Hematopoietic multipotent progenitor cell treated with erythropoietin and hydrocortisone succinate and interleukin-3 and kit ligand, for 15 days (in vitro differentiated cells): ENCODE measurements at regions not wholly inside any gene's neighbourhood (a gene's known extent, or its start where the extent isn't known, plus 50 kb on each side); places are given as distances from the start of the nearest gene placed in this dataset.

Experiments used
- DNase-seq: peaks from one replicate; pipeline ENCODE4 v3.0.0-alpha.2; 2015; ENCODE audit warnings: low spot score

DNA sequence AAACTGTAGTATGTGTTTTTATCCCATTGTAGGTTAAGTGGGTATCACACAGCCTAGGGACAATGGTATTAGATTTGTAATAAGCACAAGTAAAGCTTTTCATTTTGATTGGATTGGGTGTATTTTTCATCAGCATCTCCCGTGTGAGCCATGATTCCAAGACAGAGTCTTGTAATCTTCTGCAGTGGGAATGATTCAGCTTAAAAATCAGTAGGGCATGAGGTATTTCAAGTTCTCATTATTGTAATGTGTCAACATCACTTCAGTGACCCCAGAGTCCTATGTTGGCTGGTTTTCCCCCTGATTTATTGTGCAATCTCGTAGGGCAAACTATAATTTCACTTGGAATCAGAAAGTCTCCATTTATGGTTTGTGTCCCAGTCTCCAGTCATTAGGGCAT lies 833.2 kb upstream of the RBFOX1 start:
- no peak for DNase-seq

DNA sequence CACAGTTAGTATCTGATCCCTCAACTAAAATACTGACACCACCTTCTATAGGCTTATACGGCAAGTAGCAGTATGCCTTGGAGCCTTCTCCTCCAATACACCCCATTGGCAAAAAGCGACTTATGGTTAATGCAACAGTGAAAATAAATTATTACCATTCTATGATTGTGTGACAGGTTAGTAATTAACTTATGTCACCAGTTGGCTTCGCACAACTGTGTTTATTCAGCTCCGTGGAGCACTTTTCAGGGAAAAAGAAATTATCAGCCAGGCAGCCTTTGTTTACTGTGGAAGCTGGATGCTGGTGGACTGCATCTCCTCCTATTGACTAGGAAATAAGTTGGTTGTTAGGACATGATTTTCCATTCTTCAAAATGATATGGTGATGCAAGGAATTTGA lies 833.8 kb upstream of the RBFOX1 start:
- no peak for DNase-seq

DNA sequence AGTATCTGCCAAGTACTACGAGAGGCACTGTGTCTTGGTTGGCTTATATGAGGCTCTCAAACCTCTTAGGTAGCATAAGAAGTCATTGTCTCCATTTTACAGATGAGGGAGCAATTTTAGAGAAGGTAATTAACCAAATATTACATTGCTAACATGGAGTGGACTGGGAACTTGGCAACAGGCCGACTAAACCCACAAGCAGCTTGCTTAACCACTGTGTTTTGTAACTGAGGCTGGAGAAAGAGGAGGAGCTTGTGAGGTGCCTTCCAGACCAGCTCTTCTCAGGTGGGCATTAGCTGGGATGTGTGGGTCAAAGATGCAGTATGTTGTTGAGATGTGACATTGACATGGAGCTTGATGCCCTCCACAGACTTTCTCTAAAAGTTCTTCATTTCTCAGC lies 835.6 kb upstream of the RBFOX1 start:
- no peak for DNase-seq

DNA sequence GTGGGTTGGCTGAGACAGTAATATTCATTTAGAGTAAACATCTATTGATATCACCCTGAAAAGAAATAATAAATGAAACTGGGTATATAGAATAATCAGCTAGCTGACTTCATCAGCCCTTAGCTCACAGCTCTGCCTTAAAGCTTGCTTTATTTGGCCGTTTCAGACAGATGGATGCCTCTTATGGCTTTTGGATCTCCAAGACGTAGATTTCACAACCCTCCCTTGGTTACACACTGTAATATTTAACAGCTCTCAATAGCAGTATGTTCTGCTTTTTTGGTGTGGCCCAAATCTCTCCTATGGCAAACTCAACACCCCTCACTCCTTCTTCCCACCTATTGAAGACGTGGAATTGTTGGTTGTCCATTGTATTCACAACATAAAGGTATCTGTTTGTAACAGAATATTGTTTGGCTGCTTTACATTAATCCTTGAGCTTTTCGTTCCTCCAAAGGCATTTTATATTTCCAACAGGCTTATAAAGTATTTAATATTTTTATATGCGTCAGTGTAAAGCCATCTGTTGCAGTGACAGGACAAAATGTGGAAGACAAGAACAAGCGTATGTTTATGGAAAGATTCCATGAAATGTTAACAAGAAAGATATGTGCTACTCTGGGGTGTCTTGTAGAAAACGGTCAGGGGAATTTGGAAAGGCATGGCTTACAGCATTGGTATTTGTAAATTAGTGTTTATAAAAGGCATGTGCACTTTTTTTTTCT lies 837.0 kb upstream of the RBFOX1 start:
- no peak for DNase-seq

DNA sequence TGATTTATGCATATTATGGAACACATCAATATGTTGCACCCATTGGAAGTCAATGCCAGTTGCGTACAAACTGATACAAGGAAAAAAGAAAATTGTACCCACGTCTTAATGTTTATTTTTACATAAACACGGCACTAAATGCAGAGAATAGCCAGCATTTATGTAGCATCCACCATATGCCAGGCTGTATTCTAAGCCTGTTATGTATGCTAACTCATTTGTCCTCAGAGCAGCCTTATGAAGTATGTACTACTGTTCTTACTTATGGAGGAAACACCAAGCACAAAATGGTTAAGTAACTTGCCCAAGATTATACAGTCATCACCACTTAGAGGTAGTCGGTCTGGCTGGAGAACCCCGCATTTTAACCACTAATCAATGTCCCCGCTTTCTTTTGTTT lies 837.9 kb upstream of the RBFOX1 start:
- DNase-seq: no peak

DNA sequence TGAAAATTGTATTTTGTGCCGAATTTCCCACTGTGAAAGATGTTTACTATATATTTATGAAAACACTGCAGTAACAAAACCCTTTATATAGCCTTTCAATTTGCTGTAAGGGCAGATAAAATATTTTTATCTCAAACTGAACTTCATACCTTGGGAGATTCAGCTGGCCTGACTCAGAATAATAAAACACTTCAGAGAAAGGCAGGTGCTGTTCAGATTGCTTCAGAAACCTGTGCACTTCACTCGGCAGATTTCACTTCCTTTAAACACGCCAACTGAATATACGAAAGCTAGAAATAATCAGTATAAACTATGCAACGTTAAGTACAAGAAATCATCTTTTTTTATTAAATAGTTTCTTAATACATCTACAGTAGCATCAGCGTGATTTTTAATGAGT lies 839.1 kb upstream of the RBFOX1 start:
- no peak for DNase-seq

DNA sequence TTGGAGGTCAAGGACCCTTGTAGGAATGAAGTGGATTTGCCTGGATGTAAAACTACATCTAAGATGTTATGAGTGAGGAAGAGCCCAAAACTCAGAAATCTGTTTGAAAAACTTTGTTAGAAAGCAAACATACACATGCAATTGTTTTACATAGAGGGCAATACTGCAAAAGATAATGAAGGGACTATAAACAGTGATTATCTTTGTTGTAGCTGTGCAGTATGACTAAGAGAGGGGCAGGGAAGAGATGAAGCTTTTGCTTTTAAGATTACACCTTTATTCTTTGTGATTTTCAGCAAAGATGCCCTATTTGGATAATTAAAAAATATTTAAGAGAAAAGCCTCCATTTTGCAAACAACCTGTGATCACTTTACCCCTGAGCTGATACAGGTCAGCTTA lies 839.9 kb upstream of the RBFOX1 start:
- DNase-seq: no peak

DNA sequence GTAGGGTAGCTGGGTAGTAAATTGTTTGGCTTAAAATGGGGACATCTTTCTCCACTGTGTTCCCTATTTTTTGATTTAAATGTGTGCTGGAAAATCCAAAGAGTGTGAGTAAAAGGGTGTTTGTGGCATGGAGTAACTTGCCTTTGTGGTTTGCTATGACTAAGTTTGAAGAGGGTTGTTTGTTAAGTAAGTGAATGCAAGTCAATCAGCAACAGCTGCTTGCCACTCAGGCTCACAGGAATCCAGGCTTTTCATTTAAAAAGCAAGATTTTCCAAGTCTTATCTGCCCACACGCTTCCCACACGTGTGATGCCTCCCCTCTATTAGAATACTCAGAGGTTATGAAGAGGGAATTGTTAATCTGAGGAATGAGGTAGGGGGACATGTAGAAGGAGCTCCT lies 847.7 kb upstream of the RBFOX1 start:
- no peak for DNase-seq

DNA sequence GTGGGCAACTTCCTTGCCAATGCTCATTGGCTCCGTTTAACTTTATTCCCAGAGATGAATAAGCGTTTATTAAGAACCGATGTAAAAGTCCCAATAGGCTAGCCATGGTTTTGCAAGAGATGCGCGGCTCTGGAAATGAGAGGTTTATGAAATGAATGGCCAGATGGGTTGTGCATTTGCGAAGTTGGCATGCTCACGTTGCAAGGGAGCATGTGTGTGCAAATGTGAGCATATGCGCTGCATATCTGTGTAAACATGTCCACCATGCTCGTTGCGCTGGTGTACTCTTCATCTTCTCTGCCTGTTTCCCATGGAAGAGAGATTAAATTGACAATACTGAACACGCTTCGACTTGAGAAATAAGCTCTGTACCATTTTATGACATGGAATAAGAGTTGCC lies 848.6 kb upstream of the RBFOX1 start:
- no peak for DNase-seq

DNA sequence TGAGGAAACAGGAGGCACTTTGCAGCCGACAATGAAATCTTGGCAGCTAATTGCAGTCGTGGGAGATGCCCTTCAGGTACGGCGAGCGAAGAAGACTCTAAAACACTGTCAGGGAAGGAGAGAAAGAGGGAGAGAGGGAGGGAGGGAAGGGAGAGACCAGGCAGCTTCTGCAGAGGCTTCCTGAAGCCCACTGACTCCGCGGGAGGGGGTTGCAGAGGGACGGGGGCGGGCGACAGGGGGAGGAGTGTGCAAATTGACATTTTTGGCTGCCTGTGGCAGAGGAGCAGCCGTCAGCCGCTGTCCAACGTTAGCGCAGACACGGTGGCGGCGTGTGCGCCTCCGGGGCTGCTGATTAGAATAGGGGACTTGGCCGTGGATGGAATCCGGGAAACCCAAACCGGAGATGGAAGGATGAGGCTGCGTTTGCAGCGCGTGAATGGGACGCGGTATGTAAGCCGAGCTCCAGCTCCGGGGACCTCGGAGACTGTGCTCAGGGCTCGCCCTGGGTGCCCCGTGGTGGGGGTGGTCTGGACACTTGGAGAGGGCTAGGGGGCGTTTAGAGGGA lies 849.1 kb upstream of the RBFOX1 start:
- DNase-seq: no peak

DNA sequence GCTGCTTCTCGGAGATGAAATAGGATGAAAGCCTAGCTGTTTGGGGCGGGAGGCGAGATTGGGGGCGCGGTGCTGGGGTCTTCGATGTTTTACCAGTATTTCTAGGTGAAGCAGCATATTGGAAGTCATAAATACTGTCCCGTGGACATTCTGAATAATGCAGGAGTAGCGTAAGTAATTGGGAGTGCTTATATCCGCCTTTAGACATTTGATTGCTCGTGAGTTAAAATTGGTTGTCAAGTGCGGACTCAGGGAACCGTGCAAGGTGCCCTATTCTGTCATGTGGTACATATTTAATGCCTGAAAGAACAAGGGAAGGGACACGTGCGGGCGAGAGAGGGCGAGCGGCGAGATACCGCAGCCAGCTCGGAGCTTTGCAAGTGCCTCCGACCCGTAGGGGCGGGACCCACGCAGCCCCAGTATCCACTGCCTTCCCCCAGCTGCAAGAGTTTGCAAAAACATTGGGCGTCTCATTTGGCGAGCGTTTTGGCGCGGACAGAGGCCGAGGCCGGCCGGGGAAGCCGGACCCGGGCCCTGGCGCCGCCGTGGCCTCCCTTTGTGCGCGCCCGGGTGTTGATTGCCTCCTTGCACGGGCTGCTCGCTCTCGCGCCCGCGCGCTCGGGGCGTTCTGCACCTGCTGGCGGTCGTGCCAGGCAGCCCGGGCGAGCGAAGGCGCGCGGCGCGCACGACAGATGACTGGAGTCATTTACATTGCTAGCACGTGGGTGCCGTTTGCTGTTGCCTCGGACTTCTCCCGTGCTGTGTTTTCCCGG lies 849.8 kb upstream of the RBFOX1 start:
- no peak for DNase-seq

DNA sequence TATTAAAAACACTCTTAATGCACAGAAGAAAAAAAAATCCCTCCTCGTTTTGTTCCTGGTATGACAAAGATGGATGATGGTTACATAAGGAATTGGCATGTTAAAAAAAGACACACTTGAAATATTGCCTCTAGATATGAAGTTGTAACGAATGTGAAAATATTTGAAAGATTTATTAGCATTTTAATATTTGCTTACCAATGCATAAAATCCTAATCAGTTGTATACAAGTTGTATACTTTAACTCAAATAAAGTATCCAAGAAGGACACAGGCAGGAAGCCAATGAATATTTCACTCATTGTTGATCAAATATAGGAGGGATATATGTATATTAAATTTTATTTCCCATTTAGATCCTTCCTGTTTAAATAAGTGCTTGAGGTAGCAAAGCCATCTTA lies 850.8 kb upstream of the RBFOX1 start:
- no peak for DNase-seq

DNA sequence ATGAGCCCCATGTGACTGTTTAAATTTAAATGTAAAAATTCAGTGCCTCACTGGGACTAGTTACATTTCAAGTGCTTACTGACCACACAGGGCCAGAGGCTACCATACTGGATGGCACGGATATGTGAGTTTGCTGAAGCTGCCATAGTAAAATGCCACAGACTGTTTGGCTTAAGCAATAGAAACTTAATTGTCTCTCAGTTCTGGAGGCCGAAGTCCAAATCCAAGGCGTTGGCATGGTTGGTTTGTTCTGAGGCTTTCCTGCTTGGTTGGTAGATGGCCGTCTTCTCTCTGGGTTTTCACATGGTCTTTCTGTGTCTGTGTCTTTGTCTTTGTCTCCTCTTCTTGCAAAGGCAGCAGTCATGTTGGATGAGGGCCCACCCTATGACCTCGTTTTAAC lies 878.9 kb upstream of the RBFOX1 start:
- DNase-seq: no peak

DNA sequence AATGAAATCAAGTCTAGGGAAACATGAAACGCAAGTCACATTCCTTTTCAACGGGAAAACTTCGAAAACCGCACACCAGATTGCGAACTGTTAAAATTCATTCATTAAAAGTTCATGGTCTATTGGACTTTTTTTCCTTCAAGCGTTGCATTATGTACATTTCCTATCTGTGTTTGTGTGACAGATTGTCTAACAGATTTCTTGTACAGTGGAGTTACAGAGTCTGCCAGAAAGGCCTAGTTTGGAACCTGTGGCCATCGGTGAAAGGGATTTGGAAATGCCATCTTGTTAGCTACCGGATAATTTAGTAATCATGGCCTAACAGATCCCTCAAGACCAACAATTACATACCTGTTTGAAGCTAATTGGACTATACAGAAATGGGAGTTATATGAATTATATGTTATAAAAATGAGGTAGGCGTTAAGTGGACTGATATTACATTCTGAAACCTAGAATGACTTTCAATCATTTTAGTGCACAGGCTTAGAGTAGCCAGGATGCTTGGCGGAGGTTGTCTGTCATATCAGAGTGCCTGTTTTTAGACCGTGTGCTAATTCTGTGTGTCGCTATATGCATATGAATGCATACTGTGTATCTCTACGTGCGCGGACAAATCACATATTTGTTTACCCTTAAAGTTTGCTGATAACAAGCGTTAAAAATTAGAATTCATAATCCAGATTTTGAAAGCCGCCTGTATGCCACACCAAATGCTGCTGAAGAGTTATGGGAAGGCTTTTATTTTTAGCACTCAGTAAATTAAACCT lies 885.4 kb upstream of the RBFOX1 start:
- no peak for DNase-seq

DNA sequence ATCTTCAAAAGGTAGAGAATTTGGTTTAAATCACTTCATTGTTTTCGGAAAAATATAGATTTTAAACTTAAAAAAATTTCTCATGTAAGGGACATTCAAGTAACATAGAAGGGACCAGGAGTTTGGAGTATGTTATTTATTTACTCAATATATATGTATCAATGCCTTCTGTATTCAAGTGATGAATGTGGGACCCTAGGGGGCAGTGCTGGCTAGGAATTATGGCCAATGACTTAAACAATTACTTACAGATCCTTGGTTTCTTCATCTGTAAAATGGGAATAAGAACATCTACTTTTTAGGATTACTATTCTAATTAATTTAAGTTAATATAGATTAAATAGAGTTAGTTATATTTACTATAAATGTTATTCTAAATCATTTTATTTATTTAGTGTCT lies 886.3 kb upstream of the RBFOX1 start:
- DNase-seq: no peak

DNA sequence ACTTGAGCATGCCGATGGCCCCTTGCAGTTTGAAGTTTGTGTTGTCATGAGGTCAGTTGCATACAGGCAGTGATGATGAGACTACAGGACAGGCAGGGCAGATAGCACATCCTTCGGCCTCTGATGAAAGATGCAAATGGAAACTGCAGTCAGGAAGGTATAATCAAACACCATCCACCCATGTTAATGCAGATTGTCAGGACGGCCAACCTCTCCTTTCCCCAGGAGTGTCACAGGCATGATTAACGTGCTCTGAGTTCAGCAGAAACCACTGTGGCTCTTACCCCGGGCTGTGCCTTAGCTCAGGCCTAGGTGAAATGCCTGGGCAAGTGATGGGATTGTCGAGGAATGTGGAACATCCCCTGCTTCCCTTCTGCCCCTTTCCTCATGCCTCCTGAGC lies 893.5 kb upstream of the RBFOX1 start:
- no peak for DNase-seq

DNA sequence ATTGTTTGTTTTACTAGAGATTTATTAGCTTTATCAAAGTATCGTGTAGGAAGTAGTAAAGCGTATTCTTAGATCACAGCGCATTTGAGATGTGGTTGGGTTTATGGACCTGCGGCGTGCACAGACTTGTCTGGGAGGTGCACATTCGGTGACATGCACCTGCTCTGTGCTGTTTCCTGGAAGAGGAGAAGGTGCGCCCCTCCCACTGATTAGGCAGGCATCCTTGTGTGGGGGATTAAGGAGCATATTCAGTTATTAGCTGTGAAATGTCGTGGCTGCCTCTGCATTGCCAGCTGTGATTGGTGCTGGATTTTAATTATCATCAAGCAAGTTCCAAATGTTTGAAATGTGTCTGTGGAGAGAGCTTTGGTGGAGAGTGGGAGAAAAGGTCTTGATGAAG lies 903.8 kb upstream of the RBFOX1 start:
- no peak for DNase-seq

DNA sequence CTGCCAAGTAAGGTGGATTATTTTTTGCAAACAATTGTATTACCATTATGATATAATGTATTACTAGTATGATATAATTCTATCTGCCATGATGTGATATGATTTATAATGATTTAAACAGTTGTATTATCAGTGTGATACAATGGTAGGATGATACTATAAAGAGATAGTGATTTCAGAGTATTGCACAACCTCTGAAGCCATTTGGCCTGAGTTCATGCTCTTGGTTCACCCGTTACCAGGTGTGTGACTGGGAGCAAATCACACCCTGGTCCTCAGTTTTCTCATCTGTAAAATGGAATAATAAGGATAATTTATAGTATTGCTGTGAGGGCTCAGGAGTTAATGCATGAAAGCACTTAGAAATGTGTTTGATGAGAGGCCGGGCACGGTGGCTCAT lies 905.0 kb upstream of the RBFOX1 start:
- no peak for DNase-seq

DNA sequence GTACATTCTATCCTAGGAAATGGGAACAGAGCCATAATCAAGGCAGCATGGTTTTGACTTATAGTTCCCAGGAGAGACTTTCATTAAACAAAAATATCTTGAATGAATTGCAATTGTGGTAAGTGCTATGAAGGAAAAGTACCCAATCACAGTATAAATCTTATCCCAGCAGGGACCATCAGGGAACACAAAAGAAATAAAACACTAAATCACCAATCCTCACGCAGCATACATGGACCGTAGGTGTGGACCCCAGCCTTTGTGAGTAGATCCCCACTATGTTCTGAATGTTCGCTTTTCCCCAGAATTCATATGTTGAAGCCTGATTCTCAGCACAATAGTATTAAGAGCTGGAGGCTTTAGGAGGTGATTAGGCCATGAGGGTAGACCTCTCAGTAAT lies 925.0 kb upstream of the RBFOX1 start:
- no peak for DNase-seq

DNA sequence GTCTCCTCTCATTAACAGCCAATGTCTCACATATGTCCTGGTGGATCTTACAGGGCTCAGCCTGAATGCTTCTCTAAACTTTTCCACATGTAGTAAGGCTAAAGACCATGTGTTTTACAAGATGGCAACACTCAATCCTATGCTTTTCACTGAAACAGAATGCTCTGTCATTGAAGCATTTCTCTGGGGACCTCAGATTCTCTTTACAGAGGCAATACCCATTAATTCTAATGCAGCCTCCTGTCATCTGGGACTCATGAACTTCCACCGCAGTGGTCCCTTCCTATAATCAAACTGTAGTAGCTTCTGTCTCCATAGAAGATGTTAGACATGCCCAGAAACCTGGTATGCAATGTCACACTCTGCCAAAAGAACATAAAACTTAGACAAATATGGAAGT lies 926.6 kb upstream of the RBFOX1 start:
- DNase-seq: no peak

DNA sequence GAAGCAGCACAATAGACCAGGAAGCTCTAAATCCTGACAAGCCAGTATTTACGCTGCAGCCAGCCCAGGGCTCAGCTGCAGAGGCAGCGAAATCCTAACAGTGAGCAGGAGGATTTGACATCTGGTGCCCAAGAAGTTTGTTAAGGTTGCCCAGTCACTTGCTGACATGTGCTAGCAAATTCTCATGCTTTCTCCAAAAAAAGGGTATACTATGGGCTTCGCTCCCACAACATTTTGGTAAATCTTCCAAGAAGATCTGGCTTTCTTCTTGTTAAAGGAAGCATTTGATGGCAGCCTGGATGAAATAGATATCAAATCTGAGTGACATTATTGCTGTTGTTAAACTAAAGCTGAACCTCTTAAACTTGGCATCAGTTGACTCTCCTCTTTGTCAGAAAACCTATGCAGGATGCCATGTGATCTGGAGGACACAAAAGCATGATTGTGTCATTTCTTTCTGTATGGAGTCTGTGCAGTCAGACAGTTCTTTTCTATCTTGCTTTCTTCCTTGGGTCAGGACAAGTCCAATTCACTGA lies 949.7 kb upstream of the RBFOX1 start:
- DNase-seq: no peak

DNA sequence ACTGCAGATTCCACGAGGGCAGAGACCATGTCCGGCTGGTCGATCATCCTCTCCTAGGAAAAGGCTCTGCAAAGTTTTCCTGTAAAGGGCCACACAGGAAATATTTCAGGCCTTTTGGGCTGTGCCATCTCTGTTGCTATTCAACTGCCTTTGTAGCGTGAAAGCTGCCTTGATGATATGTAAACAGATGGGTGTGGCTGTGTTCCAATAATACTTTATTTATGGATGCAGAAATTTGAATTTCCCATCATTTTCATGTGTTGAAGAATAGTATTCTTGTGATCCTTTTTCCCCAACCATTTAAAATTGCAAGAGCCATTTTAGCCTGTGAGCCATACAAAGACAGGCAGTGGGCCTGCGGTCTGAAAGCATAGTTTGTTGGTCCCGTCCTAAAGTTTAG lies 950.7 kb upstream of the RBFOX1 start:
- DNase-seq: no peak

DNA sequence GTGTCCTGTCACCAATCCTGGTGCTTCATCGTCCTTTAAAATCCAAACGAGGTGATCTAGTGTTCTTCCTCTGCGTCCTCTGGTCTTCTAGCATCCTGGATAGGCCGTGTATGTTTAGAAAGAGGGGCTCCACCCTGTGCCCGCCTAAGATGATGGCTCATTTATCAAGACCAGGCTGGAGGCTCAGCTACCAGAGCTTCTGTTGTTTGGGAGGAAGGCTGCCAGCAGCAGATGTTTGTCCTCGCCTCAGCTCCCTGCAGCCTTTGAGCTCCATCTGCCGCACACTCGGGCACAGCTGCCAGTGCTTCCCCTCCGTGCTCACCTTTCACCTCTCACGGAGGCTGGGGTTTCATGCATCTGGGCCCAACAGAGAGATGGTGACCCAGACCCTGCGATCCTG lies 954.7 kb upstream of the RBFOX1 start:
- DNase-seq: no peak
